HUES48 (cell line): ENCODE measurements at regions not wholly inside any gene's neighbourhood (a gene's known extent, or its start where the extent isn't known, plus 50 kb on each side); places are given as distances from the start of the nearest gene placed in this dataset.

Experiments used
- H3K27ac ChIP-seq: one replicate; pipeline ENCODE4 v1.7.0; 2013; ENCODE audit warnings: low read depth, low read length, inconsistent platforms
- H3K27me3 ChIP-seq: 2 replicates; pipeline ENCODE4 v1.6.1; 2013; ENCODE audit warnings: mild to moderate bottlenecking, low read length; ENCODE audit not compliant: control insufficient read depth, insufficient read depth
- H3K36me3 ChIP-seq: 2 replicates; pipeline ENCODE4 v1.6.1; 2013; ENCODE audit warnings: low read length; ENCODE audit not compliant: control insufficient read depth, insufficient read depth
- H3K4me1 ChIP-seq: 2 replicates; pipeline ENCODE4 v1.6.1; 2013; ENCODE audit warnings: mild to moderate bottlenecking, low read length; ENCODE audit not compliant: control insufficient read depth, insufficient read depth
- H3K4me3 ChIP-seq: 2 replicates; pipeline ENCODE4 v1.5.1; 2013; ENCODE audit warnings: mild to moderate bottlenecking, low read depth, low read length
- H3K9ac ChIP-seq: 2 replicates; pipeline ENCODE4 v1.6.1; 2013; ENCODE audit warnings: mild to moderate bottlenecking, low read depth, low read length, moderate library complexity
- H3K9me3 ChIP-seq: 2 replicates; pipeline ENCODE4 v1.6.1; 2013; ENCODE audit warnings: low read length; ENCODE audit not compliant: control insufficient read depth, insufficient read depth

GRCh38 chr16:63856537-63856936, 1265.3 kb downstream of the CDH11 start:
- no peaks in the 10 kb centered on the region for H3K4me1 ChIP-seq
- no peak overlapping the region for H3K4me3 ChIP-seq
- no peaks in the 10 kb centered on the region for H3K36me3 ChIP-seq
- H3K27me3 ChIP-seq: no peaks in the 10 kb centered on the region
- H3K9me3 ChIP-seq: no peaks in the 10 kb centered on the region
- no peak overlapping the region for H3K27ac ChIP-seq
- H3K9ac ChIP-seq: no peak overlapping the region

- Histone ChIP-seq H3K27me3 (no peaks in the 10 kb centered on the region), H3K36me3 (no peaks in the 10 kb centered on the region), H3K4me1 (no peaks in the 10 kb centered on the region), H3K27ac (no peak overlapping the region), H3K9me3 (no peaks in the 10 kb centered on the region), H3K4me3 (no peak overlapping the region), H3K9ac (no peak overlapping the region)
These were observed 1270.9 kb downstream of the CDH11 start for GRCh38 chr16:63850979-63851378.

- H3K36me3 ChIP-seq: no peaks in the 10 kb centered on the region
- peaks cover 17% of the 10 kb centered on the region for H3K9me3 ChIP-seq
- H3K4me1 ChIP-seq: no peaks in the 10 kb centered on the region
- H3K4me3 ChIP-seq: no peak overlapping the region
- H3K27ac ChIP-seq: no peak overlapping the region
- H3K9ac ChIP-seq: no peak overlapping the region
- H3K27me3 ChIP-seq: no peaks in the 10 kb centered on the region
These were observed 1280.6 kb downstream of the CDH11 start for GRCh38 chr16:63841271-63841670.

GRCh38 chr16:63830061-63830460, 1291.8 kb downstream of the CDH11 start:
- no peaks in the 10 kb centered on the region for H3K4me1 ChIP-seq
- H3K27me3 ChIP-seq: no peaks in the 10 kb centered on the region
- H3K9ac ChIP-seq: no peak overlapping the region
- H3K9me3 ChIP-seq: 0 out of 2 replicates have a peak, but pooled peaks cover 2% of the 10 kb centered on the region
- H3K27ac ChIP-seq: no peak overlapping the region
- no peaks in the 10 kb centered on the region for H3K36me3 ChIP-seq
- H3K4me3 ChIP-seq: no peak overlapping the region

GRCh38 chr16:63822818-63823217, 1299.0 kb downstream of the CDH11 start:
- Histone ChIP-seq H3K9me3 (no peaks in the 10 kb centered on the region), H3K27me3 (no peaks in the 10 kb centered on the region), H3K27ac (no peak overlapping the region), H3K9ac (no peak overlapping the region), H3K36me3 (no peaks in the 10 kb centered on the region), H3K4me3 (no peak overlapping the region), H3K4me1 (no peaks in the 10 kb centered on the region)

- H3K36me3 ChIP-seq: no peaks in the 10 kb centered on the region
- no peaks in the 10 kb centered on the region for H3K27me3 ChIP-seq
- H3K9me3 ChIP-seq: no peaks in the 10 kb centered on the region
- no peak overlapping the region for H3K27ac ChIP-seq
- H3K9ac ChIP-seq: no peak overlapping the region
- no peak overlapping the region for H3K4me3 ChIP-seq
- peaks cover 4% of the 10 kb centered on the region; the same call in 1 of the 2 replicates for H3K4me1 ChIP-seq
These were observed 1305.6 kb downstream of the CDH11 start for GRCh38 chr16:63816276-63816675.

- H3K4me3 ChIP-seq: no peak overlapping the region
- no peak overlapping the region for H3K9ac ChIP-seq
- H3K36me3 ChIP-seq: no peaks in the 10 kb centered on the region
- no peaks in the 10 kb centered on the region for H3K9me3 ChIP-seq
- peaks cover 4% of the 10 kb centered on the region; the same call in 1 of the 2 replicates for H3K4me1 ChIP-seq
- no peak overlapping the region for H3K27ac ChIP-seq
- no peaks in the 10 kb centered on the region for H3K27me3 ChIP-seq
These were observed 1308.0 kb downstream of the CDH11 start for GRCh38 chr16:63813862-63814261.

- Histone ChIP-seq H3K27ac (no peak overlapping the region), H3K36me3 (no peaks in the 10 kb centered on the region)
These were observed 1313.1 kb downstream of the CDH11 start for GRCh38 chr16:63808730-63809129.

GRCh38 chr16:63806794-63807506, 1314.9 kb downstream of the CDH11 start:
- Histone ChIP-seq H3K9ac (no peak overlapping the region), H3K4me1 (no peaks in the 10 kb centered on the region), H3K27ac (no peak overlapping the region), H3K36me3 (no peaks in the 10 kb centered on the region), H3K9me3 (no peaks in the 10 kb centered on the region), H3K4me3 (no peak overlapping the region), H3K27me3 (no peaks in the 10 kb centered on the region)

More at GRCh38 chr16:63808730-63809129, 1313.1 kb downstream of the CDH11 start:
- Histone ChIP-seq H3K4me1 (no peaks in the 10 kb centered on the region), H3K27me3 (no peaks in the 10 kb centered on the region), H3K4me3 (no peak overlapping the region), H3K9ac (no peak overlapping the region), H3K9me3 (no peaks in the 10 kb centered on the region)

GRCh38 chr16:63804126-63804525, 1317.7 kb downstream of the CDH11 start:
- H3K27ac ChIP-seq: no peak overlapping the region
- H3K4me3 ChIP-seq: no peak overlapping the region
- H3K9me3 ChIP-seq: no peaks in the 10 kb centered on the region
- no peaks in the 10 kb centered on the region for H3K36me3 ChIP-seq
- no peaks in the 10 kb centered on the region for H3K4me1 ChIP-seq
- no peak overlapping the region for H3K9ac ChIP-seq
- no peaks in the 10 kb centered on the region for H3K27me3 ChIP-seq

GRCh38 chr16:63789603-63790002, 1332.3 kb downstream of the CDH11 start:
- Histone ChIP-seq H3K27ac (no peak overlapping the region), H3K9ac (no peak overlapping the region), H3K27me3 (no peaks in the 10 kb centered on the region), H3K4me3 (no peak overlapping the region), H3K9me3 (peaks cover 44% of the 10 kb centered on the region), H3K4me1 (no peaks in the 10 kb centered on the region), H3K36me3 (no peaks in the 10 kb centered on the region)
